ENCODE measurements at regions not wholly inside any gene's neighbourhood (a gene's known extent, or its start where the extent isn't known, plus 50 kb on each side); places are given as distances from the start of the nearest gene placed in this dataset.

- DNase-seq: no peak
Observed at GRCh38 chr13:74450525-74450845, 316.3 kb upstream of the KLF12 start.

GRCh38 chr13:74449811-74450524 lies 315.8 kb upstream of the KLF12 start:
- DNase-seq: no peak

- DNase-seq: no peak
Observed at GRCh38 chr13:74444864-74445479, 310.8 kb upstream of the KLF12 start.

- DNase-seq: no peak
Observed at GRCh38 chr13:74444161-74444571, 310.0 kb upstream of the KLF12 start.

GRCh38 chr13:74443631-74444030 lies 309.4 kb upstream of the KLF12 start:
- DNase-seq: no peak

DNA sequence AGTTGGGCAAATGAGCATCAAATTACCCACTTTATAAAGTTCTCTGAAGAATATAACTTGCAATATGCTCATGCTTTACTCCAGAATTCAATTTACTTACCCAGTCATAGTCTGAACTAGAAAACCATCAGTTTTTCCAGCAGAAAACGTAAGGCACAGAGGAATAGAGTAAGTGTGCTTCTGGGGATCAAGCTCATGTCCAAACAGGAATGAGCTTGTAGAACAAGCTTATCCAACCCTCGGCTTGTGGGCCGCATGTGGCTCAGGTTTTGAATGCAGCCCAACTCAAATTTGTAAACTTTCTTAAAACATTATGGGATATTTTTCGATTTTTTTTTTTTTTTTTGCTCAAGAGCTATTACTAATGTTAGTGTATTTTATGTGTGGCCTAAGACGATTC lies 308.5 kb upstream of the KLF12 start:
- DNase-seq: no peak

DNA sequence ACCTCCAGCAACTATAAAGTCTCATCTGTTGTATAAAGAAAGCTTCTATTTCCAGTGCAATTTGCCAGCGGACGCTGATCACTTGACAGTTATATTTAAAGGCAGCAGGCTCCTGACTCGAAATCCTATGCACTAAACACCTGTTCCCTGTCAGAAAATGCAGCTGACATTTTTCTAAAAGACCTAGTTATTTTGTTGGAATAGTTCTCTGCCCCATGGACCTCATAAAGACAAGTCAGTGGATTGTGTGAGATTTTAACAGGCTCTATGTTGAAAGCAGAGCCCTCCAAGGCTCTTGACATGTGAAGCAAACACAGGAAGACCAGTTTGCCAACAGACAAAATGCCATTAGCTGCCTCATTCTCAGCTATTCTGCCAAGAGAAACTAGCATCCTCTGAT lies 304.7 kb upstream of the KLF12 start:
- no peak for DNase-seq

DNA sequence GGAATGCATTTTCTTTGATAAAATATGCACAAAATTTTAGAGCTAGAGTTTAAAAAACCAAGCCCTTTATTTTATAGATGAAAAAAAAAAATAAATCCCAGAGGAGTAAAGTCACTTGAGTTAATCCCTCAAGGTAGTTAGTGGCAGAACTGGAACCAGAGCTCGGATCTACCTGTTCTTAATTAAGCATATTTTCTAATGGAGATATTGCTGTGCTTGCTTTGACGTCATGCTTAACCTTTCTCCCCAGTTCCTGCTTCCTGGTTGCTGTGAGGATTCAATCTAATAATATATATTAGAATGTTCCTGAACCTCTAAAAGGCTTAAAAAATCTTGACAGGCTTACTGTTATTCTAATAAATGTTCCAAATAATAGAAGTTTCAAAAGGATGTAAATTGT lies 300.6 kb upstream of the KLF12 start:
- no peak for DNase-seq

- DNase-seq: no peak
Observed at GRCh38 chr13:74424455-74424854, 290.3 kb upstream of the KLF12 start.

DNA sequence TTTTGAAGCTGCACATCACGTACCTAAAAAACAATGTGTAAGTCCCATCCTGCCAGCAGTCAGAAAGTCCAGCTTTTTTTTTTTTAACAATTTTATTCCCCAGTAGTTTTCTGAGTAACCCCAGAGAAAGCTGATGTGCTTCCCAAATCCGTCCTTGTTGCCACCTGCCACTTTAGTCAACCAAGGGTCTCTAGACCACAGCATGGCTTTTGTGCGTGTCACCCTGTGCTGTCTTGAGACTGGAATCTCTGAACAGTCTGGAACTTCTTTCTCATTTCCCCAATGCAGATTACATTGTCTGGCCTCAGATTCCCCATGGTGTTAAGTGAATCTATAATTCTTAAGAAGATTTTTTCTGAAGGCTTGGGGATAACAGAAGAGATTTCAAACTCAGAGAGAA lies 289.2 kb upstream of the KLF12 start:
- no peak for DNase-seq

DNA sequence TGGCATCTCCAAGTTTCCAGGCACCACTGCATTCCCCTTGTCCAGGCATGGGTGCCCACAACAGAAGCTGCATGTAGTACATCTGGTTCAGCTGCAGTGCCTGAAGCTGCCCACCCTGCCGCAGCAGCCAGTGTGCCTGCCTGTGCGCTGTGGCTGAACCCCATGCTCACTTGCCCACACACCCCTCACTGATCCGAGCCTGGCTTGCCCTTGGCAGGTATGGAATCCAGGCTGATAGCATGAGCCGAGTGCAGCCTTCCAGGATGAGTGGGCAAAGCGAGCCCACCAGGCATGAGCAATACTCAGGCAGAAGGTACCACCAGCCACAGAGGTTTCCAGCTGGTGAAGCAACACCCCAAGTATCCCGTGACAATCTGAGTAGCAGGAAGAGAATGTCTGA lies 280.3 kb upstream of the KLF12 start:
- DNase-seq: no peak

GRCh38 chr13:74413482-74413881 lies 279.3 kb upstream of the KLF12 start:
- no peak for DNase-seq

- no peak for DNase-seq
Observed at GRCh38 chr13:74409551-74409950, 275.3 kb upstream of the KLF12 start.

DNA sequence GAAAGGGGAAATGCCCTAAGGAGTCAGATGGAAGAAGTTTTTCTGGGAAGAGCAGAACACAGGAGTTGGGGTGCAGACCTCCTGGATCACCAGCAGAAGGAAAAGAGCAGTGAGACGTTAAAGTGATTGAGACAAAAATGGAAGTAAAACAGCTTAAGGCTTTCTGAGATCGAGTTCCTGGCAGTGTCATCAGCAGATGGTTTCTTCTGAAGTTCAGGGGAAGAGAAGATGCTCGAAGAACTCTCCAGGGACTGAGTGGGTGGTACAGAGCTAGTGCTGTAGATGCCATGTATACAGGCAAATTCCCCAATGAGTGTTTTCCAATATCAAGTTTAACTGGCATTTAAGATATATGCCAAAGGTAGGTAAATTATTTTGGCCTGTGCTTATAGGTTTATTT lies 272.2 kb upstream of the KLF12 start:
- DNase-seq: no peak

DNA sequence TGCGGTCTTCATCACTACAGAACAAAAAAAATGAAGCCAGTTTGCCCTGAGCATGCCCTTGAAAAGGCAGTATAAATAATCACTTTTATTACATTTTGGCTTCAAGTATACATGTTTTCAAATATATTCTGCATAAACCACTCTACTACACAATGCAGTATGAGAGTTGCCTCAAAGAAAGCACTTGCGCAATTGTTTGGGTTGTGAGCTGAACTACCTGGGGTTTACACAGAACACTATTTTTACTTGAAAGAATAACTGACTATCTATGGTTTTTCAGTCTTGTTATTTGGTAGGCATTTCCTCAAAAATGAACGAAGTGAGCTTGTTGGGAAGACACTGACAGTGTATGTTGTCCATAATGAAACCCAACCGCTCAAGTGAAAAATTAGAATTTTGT lies 264.4 kb upstream of the KLF12 start:
- DNase-seq: no peak

GRCh38 chr13:74389056-74389455 lies 254.9 kb upstream of the KLF12 start:
- DNase-seq: no peak

GRCh38 chr13:74388626-74389025 lies 254.4 kb upstream of the KLF12 start:
- no peak for DNase-seq

GRCh38 chr13:74372511-74372910 lies 238.3 kb upstream of the KLF12 start:
- DNase-seq: no peak

DNA sequence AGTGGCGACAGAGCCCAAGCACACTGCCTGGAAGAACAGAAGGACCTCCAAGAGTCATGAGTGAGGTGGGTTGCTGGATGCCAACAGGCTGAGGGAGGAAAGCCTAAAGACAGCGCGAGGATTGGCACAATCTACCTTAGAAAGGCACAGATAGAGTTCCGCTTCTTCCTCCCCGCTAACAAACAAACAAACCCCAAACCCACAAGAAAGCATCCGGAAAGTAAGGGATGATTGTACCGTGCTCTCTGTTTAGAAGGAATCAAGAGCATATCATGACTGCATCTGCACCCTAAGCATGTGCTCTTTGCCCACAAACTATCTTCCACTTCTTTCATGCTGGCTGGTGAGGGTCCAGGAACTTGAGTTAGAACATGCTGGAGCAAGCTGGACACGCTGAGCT lies 233.0 kb upstream of the KLF12 start:
- no peak for DNase-seq

DNA sequence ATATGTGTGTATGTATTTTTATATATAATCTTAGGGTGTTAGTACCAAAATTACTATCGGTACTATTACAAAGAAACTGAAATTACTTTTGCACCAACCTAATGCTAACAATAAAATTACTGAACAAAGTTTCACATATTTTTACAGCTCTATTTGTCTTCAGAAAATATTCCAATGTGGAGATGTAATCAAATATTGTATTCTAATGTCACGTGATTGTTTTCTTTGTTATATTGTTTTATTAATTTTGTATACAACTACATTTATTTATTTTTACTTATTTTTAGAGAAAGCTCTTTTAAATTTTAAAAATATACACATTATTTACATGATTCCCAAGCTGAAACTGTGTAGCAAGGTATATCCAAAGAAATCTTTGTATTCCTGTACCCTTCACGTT lies 227.1 kb upstream of the KLF12 start:
- DNase-seq: no peak

DNA sequence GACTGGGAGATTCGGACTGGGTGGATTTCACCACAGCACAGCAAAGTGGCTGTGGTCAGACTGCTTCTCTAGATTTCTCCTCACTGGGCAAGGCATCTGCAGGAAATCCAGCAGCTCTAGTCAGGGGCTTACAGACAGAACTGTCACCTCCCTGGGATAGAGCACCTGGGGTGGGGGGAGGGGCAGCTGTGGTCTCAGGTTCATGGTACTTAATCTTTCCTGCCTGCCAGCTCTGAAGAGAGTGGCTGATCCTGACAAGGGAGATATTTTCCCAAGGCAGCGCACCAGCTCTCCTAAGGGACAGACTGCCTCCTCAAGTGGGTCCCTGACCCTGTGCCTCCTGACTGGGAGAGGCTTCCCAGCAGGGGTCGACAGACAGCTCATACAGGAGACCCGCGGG lies 212.8 kb upstream of the KLF12 start:
- no peak for DNase-seq

DNA sequence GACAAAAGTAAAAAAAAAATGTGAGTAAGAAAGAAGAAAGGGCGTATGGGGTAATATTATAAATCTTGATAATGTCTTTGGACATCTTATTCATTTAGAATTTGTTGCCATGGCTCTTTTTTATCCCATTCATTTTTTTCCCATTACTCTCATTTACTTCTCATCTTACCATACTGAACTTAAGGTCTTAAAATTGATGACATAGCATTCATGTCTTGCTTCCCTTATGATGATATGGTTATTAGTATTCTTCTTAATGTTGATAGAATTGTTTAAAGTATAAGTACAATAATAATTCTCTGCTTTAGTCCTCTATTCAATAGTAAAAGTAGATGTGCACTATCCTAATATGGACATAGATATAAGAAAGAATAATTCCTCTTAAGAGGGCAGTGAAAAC lies 204.1 kb upstream of the KLF12 start:
- no peak for DNase-seq

DNA sequence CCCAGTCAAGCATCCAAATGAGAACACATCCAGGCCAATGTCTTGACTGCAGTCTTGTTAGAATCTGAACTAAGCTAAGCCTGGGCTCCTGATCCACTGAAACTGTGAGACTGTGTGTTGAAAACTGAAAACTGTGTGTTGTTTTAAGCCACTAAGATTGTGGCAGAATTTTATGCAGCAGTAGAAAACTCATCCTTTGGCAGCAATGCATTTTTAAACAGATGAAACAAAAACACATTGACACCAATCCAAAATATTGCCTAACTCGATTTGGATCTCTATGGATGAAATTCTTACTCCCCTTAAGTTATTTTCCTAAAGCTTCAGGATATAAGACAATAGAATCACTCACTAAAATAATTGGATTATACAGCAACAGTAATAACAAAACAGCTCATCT lies 202.3 kb upstream of the KLF12 start:
- DNase-seq: no peak

DNA sequence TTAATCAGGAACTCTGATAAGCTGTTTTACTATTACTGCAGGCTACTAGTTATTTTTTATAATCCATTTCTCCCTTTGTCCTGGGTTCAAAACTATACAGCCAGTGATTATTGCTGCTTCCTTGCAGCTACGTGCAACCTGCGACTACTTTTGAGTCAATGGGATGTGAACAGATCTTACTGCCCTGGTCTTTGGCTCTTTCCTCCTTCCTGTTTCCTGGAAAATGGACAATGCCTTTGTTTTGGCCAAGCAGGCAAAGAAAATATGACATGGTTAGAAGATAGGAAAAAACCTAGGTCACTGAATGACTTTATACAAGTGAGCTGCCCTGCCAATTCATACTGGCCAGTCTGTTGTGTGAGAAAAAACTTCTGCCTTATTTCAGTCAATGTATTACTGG lies 201.2 kb upstream of the KLF12 start:
- DNase-seq: no peak

DNA sequence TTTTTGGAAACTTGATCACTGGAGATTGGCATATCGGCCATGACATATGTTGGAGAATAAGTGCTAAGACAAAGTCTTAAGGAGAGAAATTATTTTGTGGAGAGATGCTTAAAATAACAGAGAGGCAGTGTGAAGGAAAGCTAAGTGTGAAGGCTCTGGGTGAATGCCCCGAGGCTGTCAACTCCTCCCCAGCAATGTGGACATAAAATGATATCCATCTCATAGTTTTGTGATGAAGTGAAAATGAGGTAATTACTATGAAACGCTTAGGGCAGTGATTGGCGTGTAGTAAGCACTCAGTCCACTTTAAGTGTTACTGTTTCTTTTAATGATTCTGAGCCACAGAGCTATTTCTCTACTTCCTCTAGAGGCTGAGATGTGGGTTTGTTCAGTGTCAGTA lies 195.8 kb upstream of the KLF12 start:
- DNase-seq: no peak

All from activated T-cell treated with anti-CD3 and anti-CD28 coated beads, Interleukin-2, amount 50 U/mL, for 1 hour (primary cell).